ENCODE measurements at regions not wholly inside any gene's neighbourhood (a gene's known extent, or its start where the extent isn't known, plus 50 kb on each side); places are given as distances from the start of the nearest gene placed in this dataset.

DNA sequence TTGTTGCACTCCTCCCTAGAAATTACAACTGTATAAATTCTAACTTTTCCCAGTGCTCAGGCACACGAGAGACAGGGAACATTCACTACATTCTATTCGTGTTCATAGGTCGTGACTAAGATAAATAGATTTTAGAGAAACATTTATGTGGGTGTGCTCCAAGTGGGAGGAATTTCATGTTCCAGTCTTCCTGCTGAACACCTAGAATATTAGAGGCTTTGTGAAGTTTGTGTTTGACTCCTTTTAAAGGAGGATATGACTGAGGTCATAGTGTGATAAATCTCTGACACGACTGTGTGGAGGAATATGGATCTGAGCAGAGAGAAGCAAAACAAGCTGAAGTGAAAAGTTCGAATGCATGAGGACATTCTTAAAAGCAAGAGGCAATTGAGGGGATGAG lies 355.3 kb downstream of the ZSWIM6 start:
- 83% methylated on average over 5 of the region's 5 CpGs; no CpG with 5 or more reads in 1 of the 2 experiments for WGBS, 2 experiments (ENCODE audit: extremely low coverage in 1 of 2, insufficient coverage in 1 of 2, insufficient read length in 1 of 2, insufficient replicate concordance in 2 of 2, low coverage in 1 of 2, low lambda C conversion rate in 2 of 2, missing lambda C conversion rate in 1 of 2)
- H3K27ac ChIP-seq (ENCODE audit: low read depth, low read length) = no peak overlapping the region
- TF ChIP-seq TEAD4 (IDR thresholded peaks at IDR 0.05; ENCODE audit: low read depth, low read length) (no peak), KDM5A (IDR thresholded peaks at IDR 0.05; ENCODE audit: low read length) (no peak), NANOG (IDR thresholded peaks at IDR 0.05; ENCODE audit: insufficient read depth, low read depth, low read length, poor library complexity, severe bottlenecking) (no peak), SIN3A (conservative IDR thresholded peaks at IDR 0.05 in 1 of 2, IDR thresholded peaks at IDR 0.05 in 1 of 2; ENCODE audit: low read depth in 1 of 2, low read length in 2 of 2) (no peak), RBBP5 (IDR thresholded peaks at IDR 0.05; ENCODE audit: borderline replicate concordance, low read depth, low read length) (no peak), RNF2 (IDR thresholded peaks at IDR 0.05; ENCODE audit: borderline replicate concordance, low read depth, low read length, missing control alignments, poor library complexity, severe bottlenecking) (no peak), MAX (IDR thresholded peaks at IDR 0.05) (no peak)
- TF ChIP-seq, protein P1, sequence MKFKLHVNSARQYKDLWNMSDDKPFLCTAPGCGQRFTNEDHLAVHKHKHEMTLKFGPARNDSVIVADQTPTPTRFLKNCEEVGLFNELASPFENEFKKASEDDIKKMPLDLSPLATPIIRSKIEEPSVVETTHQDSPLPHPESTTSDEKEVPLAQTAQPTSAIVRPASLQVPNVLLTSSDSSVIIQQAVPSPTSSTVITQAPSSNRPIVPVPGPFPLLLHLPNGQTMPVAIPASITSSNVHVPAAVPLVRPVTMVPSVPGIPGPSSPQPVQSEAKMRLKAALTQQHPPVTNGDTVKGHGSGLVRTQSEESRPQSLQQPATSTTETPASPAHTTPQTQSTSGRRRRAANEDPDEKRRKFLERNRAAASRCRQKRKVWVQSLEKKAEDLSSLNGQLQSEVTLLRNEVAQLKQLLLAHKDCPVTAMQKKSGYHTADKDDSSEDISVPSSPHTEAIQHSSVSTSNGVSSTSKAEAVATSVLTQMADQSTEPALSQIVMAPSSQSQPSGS (IDR thresholded peaks at IDR 0.05; ENCODE audit: low read length) = no peak

More for the DNA sequence above, 355.3 kb downstream of the ZSWIM6 start:
- Histone ChIP-seq H2AK5ac (ENCODE audit: low read depth, low read length) (no peak overlapping the region), H3K18ac (ENCODE audit: extremely low read depth, low read length) (no peak overlapping the region), H2BK120ac (replicated peaks; ENCODE audit: low read depth, low read length) (no peak overlapping the region), H2BK5ac (ENCODE audit: low read depth, low read length) (no peak overlapping the region), H3K4me1 (replicated peaks in 1 of 4; ENCODE audit: control insufficient read depth in 3 of 4, insufficient read depth in 4 of 4, low read length in 3 of 4) (no peaks in the 10 kb centered on the region), H2BK12ac (ENCODE audit: low read depth, low read length) (no peak overlapping the region), H2BK20ac (ENCODE audit: low read length) (no peak overlapping the region), H3K79me2 (ENCODE audit: control insufficient read depth in 1 of 2, insufficient read depth in 2 of 2, low read length in 2 of 2) (no peaks in the 10 kb centered on the region), H2BK15ac (ENCODE audit: low read length) (no peak overlapping the region), H3K9ac (replicated peaks in 1 of 4; ENCODE audit: extremely low read depth in 1 of 4, low read depth in 3 of 4, low read length in 3 of 4) (no peak overlapping the region), H4K91ac (replicated peaks; ENCODE audit: insufficient read length, low read length) (no peak overlapping the region), H3K23me2 (ENCODE audit: low read depth, low read length) (no peaks in the 10 kb centered on the region), H3K79me1 (ENCODE audit: low read depth, low read length) (no peaks in the 10 kb centered on the region), H3K56ac (replicated peaks; ENCODE audit: insufficient read length, low read depth, low read length) (no peak overlapping the region), H3K14ac (ENCODE audit: insufficient read length) (no peak overlapping the region), H4K5ac (ENCODE audit: insufficient read length, low read depth, low read length) (no peak overlapping the region), H4K8ac (ENCODE audit: extremely low read depth, insufficient read depth, low read length) (no peak overlapping the region), H3K4me3 (ENCODE audit: extremely low read depth in 1 of 4, insufficient read depth in 2 of 4, low read depth in 3 of 4, low read length in 4 of 4) (no peak overlapping the region), H3K4me2 (ENCODE audit: insufficient read depth in 1 of 2, low read depth in 2 of 2, low read length in 2 of 2) (no peak overlapping the region), H2AFZ (ENCODE audit: low read length) (no peak overlapping the region), H4K20me1 (replicated peaks in 1 of 2; ENCODE audit: control insufficient read depth in 1 of 2, insufficient read depth in 2 of 2, low read length in 2 of 2) (no peaks in the 10 kb centered on the region), H3K27me3 (replicated peaks in 1 of 4; ENCODE audit: control insufficient read depth in 3 of 4, extremely low read depth in 1 of 4, insufficient read depth in 3 of 4, low read length in 3 of 4) (no peaks in the 10 kb centered on the region), H3K23ac (ENCODE audit: insufficient read length) (no peak overlapping the region), H3K36me3 (ENCODE audit: control insufficient read depth in 2 of 4, insufficient read depth in 4 of 4, low read length in 3 of 4) (no peaks in the 10 kb centered on the region), H3K4ac (replicated peaks; ENCODE audit: insufficient read length, low read depth, low read length) (no peak overlapping the region), H3K9me3 (ENCODE audit: insufficient read depth in 2 of 2, low read depth in 1 of 2, low read length in 1 of 2) (no peaks in the 10 kb centered on the region)
- CTCF ChIA-PET (ENCODE audit: partially characterized antibody) = interaction anchor here (0.9 to 1.4 kb wide), 2 partner anchors 8 to 81 kb away, joined by 3 to 8 read pairs; no protein-coding TSS in a partner anchor
- DNase-seq (ENCODE audit: low read depth in 1 of 2, low spot score in 2 of 2) = no peak
- FAIRE-seq = no peak
- POLR2A ChIA-PET (ENCODE audit: partially characterized antibody) = interaction anchor here (1.0 kb wide), 1 partner anchor 30 kb away, joined by 3 read pairs; no protein-coding TSS in a partner anchor
